ENCODE measurements at regions not wholly inside any gene's neighbourhood (a gene's known extent, or its start where the extent isn't known, plus 50 kb on each side); places are given as distances from the start of the nearest gene placed in this dataset.

GRCh38 chr14:89485264-89485663 lies 68.2 kb upstream of the FOXN3 start:
- Histone ChIP-seq H3K9me2 (ENCODE audit: low read depth, low read length) (no peaks in the 10 kb centered on the region), H3K4me1 (ENCODE audit: insufficient read depth, low read length, severe bottlenecking) (no peaks in the 10 kb centered on the region)

GRCh38 chr14:89484051-89484844 lies 67.2 kb upstream of the FOXN3 start:
- no peaks in the 10 kb centered on the region for H3K36me3 ChIP-seq (ENCODE audit: insufficient read depth, low read length)
- H4K20me1 ChIP-seq (ENCODE audit: insufficient read depth, low read length): no peaks in the 10 kb centered on the region
- H3K27me3 ChIP-seq (ENCODE audit: insufficient read depth, low read length): no peaks in the 10 kb centered on the region
- H3K79me2 ChIP-seq (ENCODE audit: insufficient read depth, low read length): no peaks in the 10 kb centered on the region
- no peak overlapping the region for H3K9ac ChIP-seq (ENCODE audit: low read length)
- H3K4me1 ChIP-seq (ENCODE audit: insufficient read depth, low read length, severe bottlenecking): no peaks in the 10 kb centered on the region
- H3K4me2 ChIP-seq (ENCODE audit: low read length): no peak overlapping the region
- TF ChIP-seq CTCF (IDR thresholded peaks at IDR 0.05; ENCODE audit: low read length): no peak
- no peak for TF ChIP-seq EZH2 (IDR thresholded peaks at IDR 0.05; ENCODE audit: borderline replicate concordance, low read length)
- H3K9me3 ChIP-seq (ENCODE audit: low read length): no peaks in the 10 kb centered on the region
- H3F3A ChIP-seq (ENCODE audit: insufficient read depth, low read length): no peaks in the 10 kb centered on the region
- H3K9me2 ChIP-seq (ENCODE audit: low read depth, low read length): no peaks in the 10 kb centered on the region
- H2AFZ ChIP-seq (ENCODE audit: low read length): no peak overlapping the region
- no peak overlapping the region for H3K27ac ChIP-seq (ENCODE audit: low read depth, low read length, poor library complexity, severe bottlenecking)
- no peak overlapping the region for H3K4me3 ChIP-seq (ENCODE audit: low read depth, low read length, poor library complexity, severe bottlenecking)

More at GRCh38 chr14:89485264-89485663, 68.2 kb upstream of the FOXN3 start:
- no peak overlapping the region for H3K27ac ChIP-seq (ENCODE audit: low read depth, low read length, poor library complexity, severe bottlenecking)
- no peaks in the 10 kb centered on the region for H3F3A ChIP-seq (ENCODE audit: insufficient read depth, low read length)
- no peak overlapping the region for H3K9ac ChIP-seq (ENCODE audit: low read length)
- H3K79me2 ChIP-seq (ENCODE audit: insufficient read depth, low read length): no peaks in the 10 kb centered on the region
- H2AFZ ChIP-seq (ENCODE audit: low read length): no peak overlapping the region
- no peaks in the 10 kb centered on the region for H3K27me3 ChIP-seq (ENCODE audit: insufficient read depth, low read length)
- no peaks in the 10 kb centered on the region for H3K9me3 ChIP-seq (ENCODE audit: low read length)
- no peak overlapping the region for H3K4me2 ChIP-seq (ENCODE audit: low read length)
- no peak for TF ChIP-seq CTCF (IDR thresholded peaks at IDR 0.05; ENCODE audit: low read length)
- no peak for TF ChIP-seq EZH2 (IDR thresholded peaks at IDR 0.05; ENCODE audit: borderline replicate concordance, low read length)
- no peak overlapping the region for H3K4me3 ChIP-seq (ENCODE audit: low read depth, low read length, poor library complexity, severe bottlenecking)
- H3K36me3 ChIP-seq (ENCODE audit: insufficient read depth, low read length): no peaks in the 10 kb centered on the region
- H4K20me1 ChIP-seq (ENCODE audit: insufficient read depth, low read length): no peaks in the 10 kb centered on the region

- no peak overlapping the region for H3K4me2 ChIP-seq (ENCODE audit: low read length)
- H3K4me3 ChIP-seq (ENCODE audit: low read depth, low read length, poor library complexity, severe bottlenecking): no peak overlapping the region
- no peak overlapping the region for H3K9ac ChIP-seq (ENCODE audit: low read length)
- H3K27me3 ChIP-seq (ENCODE audit: insufficient read depth, low read length): no peaks in the 10 kb centered on the region
- H3K9me2 ChIP-seq (ENCODE audit: low read depth, low read length): no peaks in the 10 kb centered on the region
- no peak overlapping the region for H3K27ac ChIP-seq (ENCODE audit: low read depth, low read length, poor library complexity, severe bottlenecking)
- TF ChIP-seq CTCF (IDR thresholded peaks at IDR 0.05; ENCODE audit: low read length): no peak
- H3K36me3 ChIP-seq (ENCODE audit: insufficient read depth, low read length): no peaks in the 10 kb centered on the region; the same call in 1 of the 2 replicates
- H3F3A ChIP-seq (ENCODE audit: insufficient read depth, low read length): no peaks in the 10 kb centered on the region
- H4K20me1 ChIP-seq (ENCODE audit: insufficient read depth, low read length): no peaks in the 10 kb centered on the region
- no peaks in the 10 kb centered on the region for H3K9me3 ChIP-seq (ENCODE audit: low read length)
- no peaks in the 10 kb centered on the region for H3K4me1 ChIP-seq (ENCODE audit: insufficient read depth, low read length, severe bottlenecking)
- H3K79me2 ChIP-seq (ENCODE audit: insufficient read depth, low read length): no peaks in the 10 kb centered on the region
- H2AFZ ChIP-seq (ENCODE audit: low read length): no peak overlapping the region
These were observed 64.2 kb upstream of the FOXN3 start for GRCh38 chr14:89481196-89481595.

All from OCI-LY1 (cell line).